HEK293 (cell line): ENCODE measurements at regions not wholly inside any gene's neighbourhood (a gene's known extent, or its start where the extent isn't known, plus 50 kb on each side); places are given as distances from the start of the nearest gene placed in this dataset.

Experiments
- GFI1B ChIP-seq: fragments of 450-650 bp; formaldehyde crosslinking; IDR thresholded peaks from 2 replicates; pipeline ENCODE4 v1.5.1; 2016; ENCODE audit warnings: missing biosample characterization, missing genetic modification characterization
- GLI4 ChIP-seq: fragments of 450-650 bp; formaldehyde crosslinking; IDR thresholded peaks from 2 replicates; pipeline ENCODE4 v1.5.1; 2016; ENCODE audit warnings: missing biosample characterization, missing genetic modification characterization
- KLF10 ChIP-seq: fragments of 450-650 bp; IDR thresholded peaks from 2 replicates; pipeline ENCODE4 v1.5.1; 2018; ENCODE audit warnings: missing biosample characterization, mild to moderate bottlenecking, missing genetic modification characterization
- KLF17 ChIP-seq: fragments of 450-650 bp; formaldehyde crosslinking; IDR thresholded peaks from 2 replicates; pipeline ENCODE4 v1.5.1; 2016; ENCODE audit warnings: missing biosample characterization, missing genetic modification characterization
- KLF7 ChIP-seq: fragments of 450-650 bp; formaldehyde crosslinking; IDR thresholded peaks from 2 replicates; pipeline ENCODE4 v1.5.1; 2016; ENCODE audit warnings: missing biosample characterization, missing genetic modification characterization, borderline replicate concordance
- PRDM10 ChIP-seq: fragments of 450-650 bp; formaldehyde crosslinking; IDR thresholded peaks from 2 replicates; pipeline ENCODE4 v1.5.1; 2016; ENCODE audit warnings: missing biosample characterization, missing genetic modification characterization
- SP7 ChIP-seq: fragments of 450-650 bp; formaldehyde crosslinking; IDR thresholded peaks from 2 replicates; pipeline ENCODE4 v1.5.1; 2016; ENCODE audit warnings: missing biosample characterization, missing genetic modification characterization
- YY2 ChIP-seq: fragments of 450-650 bp; formaldehyde crosslinking; IDR thresholded peaks from 2 replicates; pipeline ENCODE4 v1.5.1; 2016; ENCODE audit warnings: missing biosample characterization, missing genetic modification characterization
- ZFP3 ChIP-seq: fragments of 450-650 bp; formaldehyde crosslinking; IDR thresholded peaks from 2 replicates; pipeline ENCODE4 v1.5.1; 2016; ENCODE audit warnings: low read depth, missing biosample characterization, missing genetic modification characterization
- ZIC2 ChIP-seq: fragments of 450-650 bp; formaldehyde crosslinking; IDR thresholded peaks from 2 replicates; pipeline ENCODE4 v1.5.1; 2016; ENCODE audit warnings: missing biosample characterization, missing genetic modification characterization
- ZNF133 ChIP-seq: fragments of 450-650 bp; formaldehyde crosslinking; IDR thresholded peaks from 2 replicates; pipeline ENCODE4 v1.5.1; 2016; ENCODE audit warnings: missing biosample characterization, missing genetic modification characterization
- ZNF138 ChIP-seq: fragments of 450-650 bp; formaldehyde crosslinking; IDR thresholded peaks from 2 replicates; pipeline ENCODE4 v1.5.1; 2016; ENCODE audit warnings: missing biosample characterization, missing genetic modification characterization, borderline replicate concordance
- ZNF155 ChIP-seq: fragments of 450-650 bp; formaldehyde crosslinking; IDR thresholded peaks from 2 replicates; pipeline ENCODE4 v1.5.1; 2016; ENCODE audit warnings: missing biosample characterization, missing genetic modification characterization
- ZNF174 ChIP-seq: fragments of 450-650 bp; formaldehyde crosslinking; IDR thresholded peaks from 2 replicates; pipeline ENCODE4 v1.5.0; 2017; ENCODE audit warnings: missing biosample characterization, mild to moderate bottlenecking, missing genetic modification characterization
- ZNF19 ChIP-seq: fragments of 450-650 bp; formaldehyde crosslinking; IDR thresholded peaks from 2 replicates; pipeline ENCODE4; 2016; ENCODE audit warnings: missing biosample characterization, missing genetic modification characterization, low read depth
- ZNF2 ChIP-seq: fragments of 450-650 bp; formaldehyde crosslinking; IDR thresholded peaks from 2 replicates; pipeline ENCODE4 v1.5.1; 2016; ENCODE audit warnings: missing biosample characterization, missing genetic modification characterization
- ZNF239 ChIP-seq: fragments of 450-650 bp; formaldehyde crosslinking; IDR thresholded peaks from 2 replicates; pipeline ENCODE4 v1.5.1; 2016; ENCODE audit warnings: missing biosample characterization, missing genetic modification characterization
- ZNF24 ChIP-seq: fragments of 450-650 bp; formaldehyde crosslinking; IDR thresholded peaks from 2 replicates; pipeline ENCODE4 v1.5.1; 2016; ENCODE audit warnings: missing biosample characterization, missing genetic modification characterization
- ZNF266 ChIP-seq: fragments of 450-650 bp; formaldehyde crosslinking; IDR thresholded peaks from 2 replicates; pipeline ENCODE4 v1.5.1; 2016; ENCODE audit warnings: missing biosample characterization, missing genetic modification characterization, low read depth
- ZNF292 ChIP-seq: fragments of 450-650 bp; formaldehyde crosslinking; IDR thresholded peaks from 2 replicates; pipeline ENCODE4 v1.5.1; 2016; ENCODE audit warnings: low read depth, missing biosample characterization, missing genetic modification characterization, borderline replicate concordance
- ZNF391 ChIP-seq: fragments of 450-650 bp; formaldehyde crosslinking; IDR thresholded peaks from 2 replicates; pipeline ENCODE4 v1.5.1; 2016; ENCODE audit warnings: low read depth, missing biosample characterization, missing genetic modification characterization, borderline replicate concordance
- ZNF398 ChIP-seq: fragments of 450-650 bp; formaldehyde crosslinking; IDR thresholded peaks from 2 replicates; pipeline ENCODE4 v1.5.1; 2017; ENCODE audit warnings: missing biosample characterization, missing genetic modification characterization
- ZNF510 ChIP-seq: fragments of 450-650 bp; formaldehyde crosslinking; IDR thresholded peaks from 2 replicates; pipeline ENCODE4 v1.5.1; 2018; ENCODE audit warnings: mild to moderate bottlenecking, missing genetic modification characterization, missing biosample characterization; ENCODE audit not compliant: insufficient replicate concordance
- ZNF529 ChIP-seq: fragments of 450-650 bp; formaldehyde crosslinking; IDR thresholded peaks from 2 replicates; pipeline ENCODE4 v1.5.1; 2017; ENCODE audit warnings: missing genetic modification characterization, missing biosample characterization; ENCODE audit not compliant: insufficient replicate concordance
- ZNF544 ChIP-seq: fragments of 450-650 bp; formaldehyde crosslinking; IDR thresholded peaks from 2 replicates; pipeline ENCODE4 v1.5.0; 2017; ENCODE audit warnings: missing biosample characterization, missing genetic modification characterization
- ZNF548 ChIP-seq: fragments of 450-650 bp; formaldehyde crosslinking; IDR thresholded peaks from 2 replicates; pipeline ENCODE4 v1.5.1; 2016; ENCODE audit warnings: missing biosample characterization, missing genetic modification characterization
- ZNF777 ChIP-seq: fragments of 450-650 bp; formaldehyde crosslinking; IDR thresholded peaks from 2 replicates; pipeline ENCODE4 v1.5.1; 2017; ENCODE audit warnings: missing biosample characterization, missing genetic modification characterization, borderline replicate concordance
- TF ChIP-seq, protein P1 (sequence below): fragments of 450-650 bp; formaldehyde crosslinking; IDR thresholded peaks from 2 replicates; pipeline ENCODE4 v1.5.1; 2016; ENCODE audit warnings: missing biosample characterization, missing genetic modification characterization, borderline replicate concordance
- TF ChIP-seq, protein P2 (sequence below): fragments of 450-650 bp; formaldehyde crosslinking; IDR thresholded peaks from 2 replicates; pipeline ENCODE4 v1.5.1; 2016; ENCODE audit warnings: missing biosample characterization, missing genetic modification characterization

DNA sequence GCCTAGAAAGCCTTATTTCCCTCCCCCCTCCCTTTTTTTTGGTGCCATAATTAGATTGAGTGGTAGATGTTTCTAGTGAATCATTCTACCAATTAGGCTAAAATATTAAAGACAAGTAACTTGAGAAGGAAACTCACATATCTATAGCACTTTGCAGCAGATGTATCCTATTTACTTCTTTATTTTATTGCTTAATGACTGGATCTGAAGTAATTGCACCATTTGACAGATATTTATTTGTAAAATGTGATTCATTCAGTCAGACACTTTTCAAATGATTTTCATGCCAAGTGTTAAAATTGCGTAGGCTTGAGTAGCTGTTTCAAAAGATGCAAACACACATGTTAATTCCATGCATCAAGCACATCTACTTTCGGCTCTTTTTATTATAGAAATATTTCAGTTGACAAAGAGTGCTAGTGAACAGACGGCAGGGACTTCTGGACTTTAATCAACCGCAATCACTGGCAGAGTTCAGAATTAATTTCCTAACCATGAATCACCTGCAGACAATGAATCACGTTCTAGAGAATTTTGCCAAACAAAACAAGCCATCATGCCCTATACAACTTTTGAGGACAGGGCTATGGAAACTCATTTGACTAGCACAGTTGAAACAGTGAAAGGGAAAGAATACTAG, 636.8 kb downstream of the MECOM start (continued):
- TF ChIP-seq, protein P1, sequence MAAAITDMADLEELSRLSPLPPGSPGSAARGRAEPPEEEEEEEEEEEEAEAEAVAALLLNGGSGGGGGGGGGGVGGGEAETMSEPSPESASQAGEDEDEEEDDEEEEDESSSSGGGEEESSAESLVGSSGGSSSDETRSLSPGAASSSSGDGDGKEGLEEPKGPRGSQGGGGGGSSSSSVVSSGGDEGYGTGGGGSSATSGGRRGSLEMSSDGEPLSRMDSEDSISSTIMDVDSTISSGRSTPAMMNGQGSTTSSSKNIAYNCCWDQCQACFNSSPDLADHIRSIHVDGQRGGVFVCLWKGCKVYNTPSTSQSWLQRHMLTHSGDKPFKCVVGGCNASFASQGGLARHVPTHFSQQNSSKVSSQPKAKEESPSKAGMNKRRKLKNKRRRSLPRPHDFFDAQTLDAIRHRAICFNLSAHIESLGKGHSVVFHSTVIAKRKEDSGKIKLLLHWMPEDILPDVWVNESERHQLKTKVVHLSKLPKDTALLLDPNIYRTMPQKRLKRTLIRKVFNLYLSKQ (tag by site-specific recombination) = no peak
- no peak for TF ChIP-seq ZNF133 (tag by site-specific recombination)
- TF ChIP-seq ZNF174 (tag by site-specific recombination) = no peak
- no peak for TF ChIP-seq ZNF510
- no peak for TF ChIP-seq ZNF777 (tag by site-specific recombination)
- TF ChIP-seq ZNF155 (tag by site-specific recombination) = no peak
- no peak for TF ChIP-seq ZNF239
- no peak for TF ChIP-seq ZNF138 (tag by site-specific recombination)
- TF ChIP-seq KLF10 = peak; percentile 74; the same call in 1 of the 2 replicates
- TF ChIP-seq ZNF398 (tag by site-specific recombination) = no peak
- no peak for TF ChIP-seq ZNF544 (tag by site-specific recombination)
- TF ChIP-seq ZNF548 = no peak
- no peak for TF ChIP-seq ZIC2 (tag by site-specific recombination)
- TF ChIP-seq, protein P2, sequence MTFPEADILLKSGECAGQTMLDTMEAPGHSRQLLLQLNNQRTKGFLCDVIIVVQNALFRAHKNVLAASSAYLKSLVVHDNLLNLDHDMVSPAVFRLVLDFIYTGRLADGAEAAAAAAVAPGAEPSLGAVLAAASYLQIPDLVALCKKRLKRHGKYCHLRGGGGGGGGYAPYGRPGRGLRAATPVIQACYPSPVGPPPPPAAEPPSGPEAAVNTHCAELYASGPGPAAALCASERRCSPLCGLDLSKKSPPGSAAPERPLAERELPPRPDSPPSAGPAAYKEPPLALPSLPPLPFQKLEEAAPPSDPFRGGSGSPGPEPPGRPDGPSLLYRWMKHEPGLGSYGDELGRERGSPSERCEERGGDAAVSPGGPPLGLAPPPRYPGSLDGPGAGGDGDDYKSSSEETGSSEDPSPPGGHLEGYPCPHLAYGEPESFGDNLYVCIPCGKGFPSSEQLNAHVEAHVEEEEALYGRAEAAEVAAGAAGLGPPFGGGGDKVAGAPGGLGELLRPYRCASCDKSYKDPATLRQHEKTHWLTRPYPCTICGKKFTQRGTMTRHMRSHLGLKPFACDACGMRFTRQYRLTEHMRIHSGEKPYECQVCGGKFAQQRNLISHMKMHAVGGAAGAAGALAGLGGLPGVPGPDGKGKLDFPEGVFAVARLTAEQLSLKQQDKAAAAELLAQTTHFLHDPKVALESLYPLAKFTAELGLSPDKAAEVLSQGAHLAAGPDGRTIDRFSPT = peak; percentile 44; the same call in 1 of the 2 replicates
- TF ChIP-seq GFI1B = peak; percentile 58; the same call in 1 of the 2 replicates
- TF ChIP-seq ZNF292 (tag by site-specific recombination) = no peak
- peak; percentile 58; the same call in 1 of the 2 replicates for TF ChIP-seq ZNF391 (tag by site-specific recombination)
- TF ChIP-seq ZNF24 = peak; percentile 87
- TF ChIP-seq ZNF529 (tag by site-specific recombination) = no peak
- TF ChIP-seq GLI4 (tag by site-specific recombination) = no peak
- TF ChIP-seq ZFP3 (tag by site-specific recombination) = no peak
- TF ChIP-seq ZNF266 (tag by site-specific recombination) = no peak
- peak; percentile 88 for TF ChIP-seq SP7
- no peak for TF ChIP-seq PRDM10
- TF ChIP-seq ZNF19 = no peak
- TF ChIP-seq ZNF2 (tag by site-specific recombination) = peak; percentile 80
- no peak for TF ChIP-seq KLF7
- TF ChIP-seq KLF17 = no peak
- TF ChIP-seq YY2 (tag by site-specific recombination) = no peak
